HEK293T (cell line): ENCODE measurements at regions not wholly inside any gene's neighbourhood (a gene's known extent, or its start where the extent isn't known, plus 50 kb on each side); places are given as distances from the start of the nearest gene placed in this dataset.

Source experiments
- CTCF ChIA-PET: fragments of 350-600 bp; formaldehyde crosslinking; extraction: SDS; loops from one replicate; lab custom pipeline; 2021; ENCODE audit warnings: antibody characterized with exemption, inconsistent platforms; lab: Yijun Ruan, JAX
- POLR2A ChIA-PET: fragments of 350-600 bp; formaldehyde crosslinking; extraction: SDS; loops from one replicate; lab custom pipeline; 2020; ENCODE audit warnings: antibody characterized with exemption, inconsistent platforms; lab: Yijun Ruan, JAX
- DNase-seq: peaks from one replicate; pipeline ENCODE4 v3.0.0; 2012; ENCODE audit warnings: mixed read lengths; ENCODE audit errors: extremely low spot score
- ARNT ChIP-seq: fragments of 450-650 bp; IDR thresholded peaks from 2 replicates; pipeline ENCODE4 v1.6.1; 2017; ENCODE audit warnings: mild to moderate bottlenecking
- BHLHE40 ChIP-seq: fragments of 450-650 bp; IDR thresholded peaks from 2 replicates; pipeline ENCODE4 v1.6.1; 2016; ENCODE audit warnings: mild to moderate bottlenecking, moderate library complexity, borderline replicate concordance
- CTBP1 ChIP-seq: fragments of 450-650 bp; IDR thresholded peaks from 2 replicates; pipeline ENCODE4 v1.6.1; 2016; ENCODE audit warnings: borderline replicate concordance
- ELF4 ChIP-seq: fragments of 450-650 bp; IDR thresholded peaks from 2 replicates; pipeline ENCODE4 v1.6.1; 2017; ENCODE audit warnings: antibody characterized with exemption
- FOXA1 ChIP-seq: fragments of 450-650 bp; IDR thresholded peaks from 2 replicates; pipeline ENCODE4 v1.6.1; 2016; ENCODE audit warnings: mild to moderate bottlenecking
- FOXK2 ChIP-seq: fragments of 450-650 bp; IDR thresholded peaks from 2 replicates; pipeline ENCODE4 v1.6.1; 2016; ENCODE audit warnings: mild to moderate bottlenecking
- FOXM1 ChIP-seq: fragments of 450-650 bp; IDR thresholded peaks from 2 replicates; pipeline ENCODE4 v1.6.1; 2017; ENCODE audit warnings: mild to moderate bottlenecking, borderline replicate concordance
- HDGF ChIP-seq: fragments of 450-650 bp; IDR thresholded peaks from 2 replicates; pipeline ENCODE4 v1.6.1; 2017; ENCODE audit warnings: antibody characterized with exemption, borderline replicate concordance
- L3MBTL2 ChIP-seq: fragments of 450-650 bp; conservative IDR thresholded peaks from 2 replicates; pipeline ENCODE4 v1.6.1; 2016; ENCODE audit warnings: mild to moderate bottlenecking
- LEF1 ChIP-seq: fragments of 450-650 bp; IDR thresholded peaks from 2 replicates; pipeline ENCODE4 v1.6.1; 2017; ENCODE audit warnings: mild to moderate bottlenecking, borderline replicate concordance
- NFRKB ChIP-seq: fragments of 450-650 bp; IDR thresholded peaks from 2 replicates; pipeline ENCODE4 v1.6.1; 2016; ENCODE audit warnings: mild to moderate bottlenecking, moderate library complexity
- SP1 ChIP-seq: fragments of 450-650 bp; IDR thresholded peaks from 2 replicates; pipeline ENCODE4 v1.6.1; 2017
- SUZ12 ChIP-seq: fragments of 450-650 bp; IDR thresholded peaks from 2 replicates; pipeline ENCODE4 v1.6.1; 2016; ENCODE audit warnings: mild to moderate bottlenecking
- TARDBP ChIP-seq: fragments of 450-650 bp; IDR thresholded peaks from 2 replicates; pipeline ENCODE4 v1.6.1; 2016
- ZNF384 ChIP-seq: fragments of 450-650 bp; IDR thresholded peaks from 2 replicates; pipeline ENCODE4 v1.6.1; 2016
- TF ChIP-seq, protein P1 (sequence below): fragments of 450-650 bp; IDR thresholded peaks from 2 replicates; pipeline ENCODE4 v1.6.1; 2016

- CTCF ChIA-PET: no interaction called here
- DNase-seq: no peak
- POLR2A ChIA-PET: no interaction called here
- TF ChIP-seq, protein P1, sequence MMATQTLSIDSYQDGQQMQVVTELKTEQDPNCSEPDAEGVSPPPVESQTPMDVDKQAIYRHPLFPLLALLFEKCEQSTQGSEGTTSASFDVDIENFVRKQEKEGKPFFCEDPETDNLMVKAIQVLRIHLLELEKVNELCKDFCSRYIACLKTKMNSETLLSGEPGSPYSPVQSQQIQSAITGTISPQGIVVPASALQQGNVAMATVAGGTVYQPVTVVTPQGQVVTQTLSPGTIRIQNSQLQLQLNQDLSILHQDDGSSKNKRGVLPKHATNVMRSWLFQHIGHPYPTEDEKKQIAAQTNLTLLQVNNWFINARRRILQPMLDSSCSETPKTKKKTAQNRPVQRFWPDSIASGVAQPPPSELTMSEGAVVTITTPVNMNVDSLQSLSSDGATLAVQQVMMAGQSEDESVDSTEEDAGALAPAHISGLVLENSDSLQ: no peak
- TF ChIP-seq LEF1 (no peak), FOXK2 (no peak)
Observed at GRCh38 chrX:118208481-118208880, 91.9 kb upstream of the KLHL13 start.

GRCh38 chrX:118211891-118212816 lies 95.5 kb upstream of the KLHL13 start:
- ChIA-PET POLR2A (no interaction called here), CTCF (interaction anchor here (0.7 kb wide), 1 partner anchor 279 kb away, joined by 3 read pairs; no protein-coding TSS in a partner anchor)
- DNase-seq: no peak
- TF ChIP-seq CTBP1 (no peak), BHLHE40 (no peak), ELF4 (no peak), TARDBP (no peak)

GRCh38 chrX:118212817-118213183 lies 96.2 kb upstream of the KLHL13 start:
- ChIA-PET POLR2A (no interaction called here), CTCF (no interaction called here)
- no peak for DNase-seq
- TF ChIP-seq BHLHE40 (no peak), HDGF (no peak), LEF1 (no peak), ARNT (no peak), L3MBTL2 (no peak), FOXK2 (no peak), SP1 (no peak), ELF4 (no peak), CTBP1 (no peak), NFRKB (no peak), TARDBP (no peak), FOXA1 (no peak), FOXM1 (no peak)
- TF ChIP-seq, protein P1: no peak

DNA sequence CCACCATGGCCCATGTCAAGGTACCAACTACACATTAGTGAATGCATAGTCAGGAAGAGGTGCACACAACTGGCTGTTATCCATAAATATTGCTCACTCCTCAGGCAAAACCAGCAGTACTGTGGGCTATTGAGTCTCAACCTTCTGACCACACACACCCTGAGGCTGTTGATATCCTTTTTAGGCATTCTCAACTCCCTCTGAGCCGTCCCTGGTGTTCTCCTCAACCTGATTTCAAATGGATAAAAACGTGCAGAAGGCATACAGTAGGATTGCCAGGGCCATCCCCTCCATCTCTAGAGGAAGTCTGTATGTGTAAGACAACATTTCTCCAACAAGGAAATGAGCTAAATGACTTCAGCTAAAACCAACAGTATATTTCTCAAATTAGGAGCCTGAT lies 98.7 kb upstream of the KLHL13 start:
- CTCF ChIA-PET: interaction anchor here (0.7 kb wide), 1 partner anchor 10 kb away, joined by 3 read pairs; no protein-coding TSS in a partner anchor
- TF ChIP-seq FOXM1 (no peak), HDGF (no peak), L3MBTL2 (no peak), LEF1 (no peak), SUZ12 (no peak), CTBP1 (no peak), TARDBP (no peak), ZNF384 (no peak)
- TF ChIP-seq, protein P1: no peak
- POLR2A ChIA-PET: no interaction called here
- DNase-seq: no peak

- DNase-seq: no peak
- TF ChIP-seq SUZ12 (no peak), NFRKB (no peak), L3MBTL2 (no peak), ZNF384 (no peak), SP1 (no peak), FOXK2 (no peak), ARNT (no peak), BHLHE40 (no peak), TARDBP (no peak), FOXA1 (no peak), CTBP1 (no peak), FOXM1 (no peak), LEF1 (no peak), ELF4 (no peak), HDGF (no peak)
- TF ChIP-seq, protein P1: no peak
- CTCF ChIA-PET: interaction anchor here (0.7 to 0.8 kb wide), 3 partner anchors 10 to 592 kb away, joined by 3 read pairs; no protein-coding TSS in a partner anchor
- POLR2A ChIA-PET: no interaction called here
Observed at GRCh38 chrX:118216087-118216486, 99.5 kb upstream of the KLHL13 start.

- ChIA-PET CTCF (interaction anchor here (0.7 to 0.8 kb wide), 2 partner anchors 9 to 592 kb away, joined by 3 read pairs; no protein-coding TSS in a partner anchor), POLR2A (no interaction called here)
- DNase-seq: no peak
Observed at GRCh38 chrX:118216509-118216908, 99.9 kb upstream of the KLHL13 start.

More at GRCh38 chrX:118216509-118216908, 99.9 kb upstream of the KLHL13 start:
- TF ChIP-seq SUZ12 (no peak), NFRKB (no peak), ELF4 (no peak), BHLHE40 (no peak), HDGF (no peak), CTBP1 (no peak), L3MBTL2 (no peak), FOXK2 (no peak), ARNT (no peak), SP1 (no peak), TARDBP (no peak), FOXA1 (no peak), ZNF384 (no peak)
- TF ChIP-seq, protein P1: no peak
